ENCODE measurements at regions not wholly inside any gene's neighbourhood (a gene's known extent, or its start where the extent isn't known, plus 50 kb on each side); places are given as distances from the start of the nearest gene placed in this dataset.

DNA sequence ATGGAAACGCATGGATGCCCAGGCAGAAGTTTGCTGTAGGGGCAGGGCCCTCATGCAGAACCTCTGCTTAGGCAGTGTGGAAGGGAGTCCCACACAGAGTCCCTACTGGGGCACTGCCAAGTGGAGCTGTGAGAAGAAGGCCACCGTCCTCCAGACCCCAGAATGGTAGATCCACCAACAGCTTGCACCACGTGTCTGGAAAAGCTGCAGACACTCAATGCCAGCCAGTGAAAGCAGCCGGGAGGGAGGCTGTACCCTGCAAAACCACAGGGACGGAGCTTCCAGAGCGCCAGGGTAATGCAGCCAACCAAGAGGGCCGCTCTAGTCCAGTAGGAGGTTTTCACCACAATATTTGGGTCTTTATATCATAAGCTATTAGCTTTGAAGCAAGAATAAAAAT is 97.1 kb upstream of the IQSEC1 start:
- no peak overlapping the region for H3K27ac Mint-ChIP-seq (ENCODE audit: unreplicated experiment)
- H3K36me3 Mint-ChIP-seq (ENCODE audit: insufficient read depth, unreplicated experiment): no peaks in the 10 kb centered on the region
- no TSS peak for BruUV-seq (replicated peaks)
- no peak for DNase-seq
- peaks cover 92% of the 10 kb centered on the region for H3K27me3 Mint-ChIP-seq (ENCODE audit: unreplicated experiment)
- TF ChIP-seq, protein P1, sequence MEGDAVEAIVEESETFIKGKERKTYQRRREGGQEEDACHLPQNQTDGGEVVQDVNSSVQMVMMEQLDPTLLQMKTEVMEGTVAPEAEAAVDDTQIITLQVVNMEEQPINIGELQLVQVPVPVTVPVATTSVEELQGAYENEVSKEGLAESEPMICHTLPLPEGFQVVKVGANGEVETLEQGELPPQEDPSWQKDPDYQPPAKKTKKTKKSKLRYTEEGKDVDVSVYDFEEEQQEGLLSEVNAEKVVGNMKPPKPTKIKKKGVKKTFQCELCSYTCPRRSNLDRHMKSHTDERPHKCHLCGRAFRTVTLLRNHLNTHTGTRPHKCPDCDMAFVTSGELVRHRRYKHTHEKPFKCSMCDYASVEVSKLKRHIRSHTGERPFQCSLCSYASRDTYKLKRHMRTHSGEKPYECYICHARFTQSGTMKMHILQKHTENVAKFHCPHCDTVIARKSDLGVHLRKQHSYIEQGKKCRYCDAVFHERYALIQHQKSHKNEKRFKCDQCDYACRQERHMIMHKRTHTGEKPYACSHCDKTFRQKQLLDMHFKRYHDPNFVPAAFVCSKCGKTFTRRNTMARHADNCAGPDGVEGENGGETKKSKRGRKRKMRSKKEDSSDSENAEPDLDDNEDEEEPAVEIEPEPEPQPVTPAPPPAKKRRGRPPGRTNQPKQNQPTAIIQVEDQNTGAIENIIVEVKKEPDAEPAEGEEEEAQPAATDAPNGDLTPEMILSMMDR (IDR thresholded peaks at IDR 0.05; ENCODE audit: unreplicated experiment): no peak
- H3K9me3 Mint-ChIP-seq (ENCODE audit: low read depth, unreplicated experiment): no peaks in the 10 kb centered on the region
- H3K4me1 Mint-ChIP-seq (ENCODE audit: low read depth, unreplicated experiment): no peaks in the 10 kb centered on the region
- H3K4me3 Mint-ChIP-seq (ENCODE audit: low read depth, unreplicated experiment): no peak overlapping the region
- intact Hi-C loops (cut with micrococcal nuclease; ENCODE audit: unreplicated experiment): no loop called here
- CTCF ChIA-PET: no interaction called here

DNA sequence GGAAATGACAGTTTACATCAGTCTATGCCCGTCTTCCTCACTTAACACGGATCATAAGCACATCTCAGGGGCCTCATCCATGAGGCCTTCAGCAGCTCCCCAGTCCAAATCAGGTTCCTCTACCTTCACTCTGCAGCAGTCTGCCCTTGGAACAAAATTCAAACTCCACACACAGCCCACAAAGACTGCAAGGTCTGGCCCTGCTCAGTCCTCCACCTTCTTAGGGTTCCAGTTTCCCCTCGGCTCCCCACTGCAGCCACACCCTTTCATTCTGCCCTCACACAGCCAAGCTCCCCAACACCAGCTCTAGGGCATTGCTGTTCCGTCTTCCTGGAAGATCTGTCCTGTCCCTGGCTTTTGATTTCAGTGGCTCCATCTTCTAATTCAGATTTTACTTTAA is 95.2 kb upstream of the IQSEC1 start:
- DNase-seq: no peak
- Mint-ChIP-seq H3K27me3 (ENCODE audit: unreplicated experiment) (peaks cover 93% of the 10 kb centered on the region), H3K9me3 (ENCODE audit: low read depth, unreplicated experiment) (no peaks in the 10 kb centered on the region), H3K4me1 (ENCODE audit: low read depth, unreplicated experiment) (no peaks in the 10 kb centered on the region), H3K4me3 (ENCODE audit: low read depth, unreplicated experiment) (no peak overlapping the region), H3K27ac (ENCODE audit: unreplicated experiment) (no peak overlapping the region), H3K36me3 (ENCODE audit: insufficient read depth, unreplicated experiment) (no peaks in the 10 kb centered on the region)
- intact Hi-C loops (cut with micrococcal nuclease; ENCODE audit: unreplicated experiment): no loop called here
- CTCF ChIA-PET: no interaction called here
- no TSS peak for BruUV-seq (replicated peaks)
- TF ChIP-seq, protein P1 (IDR thresholded peaks at IDR 0.05; ENCODE audit: unreplicated experiment): no peak

DNA sequence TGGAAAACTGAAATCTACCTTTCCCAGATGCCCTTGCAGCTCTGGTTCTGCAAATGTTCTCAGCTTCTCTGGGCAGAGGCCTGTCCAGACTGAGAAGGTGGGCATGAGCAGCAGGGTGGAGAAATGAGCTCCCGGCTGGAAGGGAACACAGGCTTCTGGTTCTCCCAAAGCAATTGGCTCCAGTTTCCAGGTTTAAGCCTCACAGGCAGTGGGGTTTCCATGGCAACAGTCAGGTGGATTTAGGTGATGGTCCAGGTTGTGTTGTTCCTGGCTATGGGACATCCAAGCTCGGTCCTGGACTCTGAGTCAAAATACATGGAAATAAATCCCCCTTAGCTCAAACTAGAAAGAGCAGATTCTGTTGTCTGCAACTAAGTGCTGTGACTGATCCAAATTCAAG is 94.6 kb upstream of the IQSEC1 start:
- Mint-ChIP-seq H3K27ac (ENCODE audit: unreplicated experiment) (no peak overlapping the region), H3K4me1 (ENCODE audit: low read depth, unreplicated experiment) (no peaks in the 10 kb centered on the region), H3K27me3 (ENCODE audit: unreplicated experiment) (peaks cover 97% of the 10 kb centered on the region), H3K9me3 (ENCODE audit: low read depth, unreplicated experiment) (no peaks in the 10 kb centered on the region), H3K36me3 (ENCODE audit: insufficient read depth, unreplicated experiment) (no peaks in the 10 kb centered on the region), H3K4me3 (ENCODE audit: low read depth, unreplicated experiment) (no peak overlapping the region)
- intact Hi-C loops (cut with micrococcal nuclease; ENCODE audit: unreplicated experiment): no loop called here
- no peak for DNase-seq
- CTCF ChIA-PET: no interaction called here
- no TSS peak for BruUV-seq (replicated peaks)
- TF ChIP-seq, protein P1 (IDR thresholded peaks at IDR 0.05; ENCODE audit: unreplicated experiment): no peak

DNA sequence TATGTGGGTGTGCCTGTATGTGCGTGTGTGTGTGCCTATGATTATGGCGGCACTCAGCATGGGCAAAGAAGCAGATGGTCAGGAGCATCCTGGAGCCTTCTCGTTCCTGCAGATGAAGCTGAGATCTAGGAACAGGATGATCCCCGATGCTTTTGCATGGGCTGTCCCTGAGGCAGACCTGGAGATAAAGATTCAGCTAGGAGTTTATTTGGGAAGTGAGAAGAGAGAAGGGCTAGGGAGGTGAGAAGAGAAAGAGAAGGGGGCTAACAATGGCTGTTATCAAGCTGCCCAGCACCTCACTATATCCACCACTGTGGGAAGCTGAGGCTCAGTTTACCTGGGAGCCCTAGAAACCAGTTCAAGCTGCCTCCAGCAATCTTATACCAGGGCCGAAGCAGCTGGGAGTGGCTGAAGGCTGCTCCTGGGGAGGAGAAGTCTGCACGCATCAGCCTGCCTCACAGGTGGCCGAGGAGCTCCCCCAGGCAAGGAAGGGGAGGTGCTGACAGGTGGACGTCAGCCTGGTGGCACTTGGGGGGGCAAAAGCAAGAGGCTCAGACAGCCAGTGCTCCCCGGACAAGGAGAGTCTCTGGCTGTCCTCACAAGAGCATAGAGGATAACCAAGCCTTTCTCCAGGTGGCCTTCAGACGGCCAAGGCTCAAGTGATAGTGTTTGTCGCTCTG is 94.0 kb upstream of the IQSEC1 start:
- TF ChIP-seq, protein P1 (IDR thresholded peaks at IDR 0.05; ENCODE audit: unreplicated experiment): no peak
- DNase-seq: no peak
- no peaks in the 10 kb centered on the region for H3K4me1 Mint-ChIP-seq (ENCODE audit: low read depth, unreplicated experiment)
- CTCF ChIA-PET: no interaction called here
- no peaks in the 10 kb centered on the region for H3K9me3 Mint-ChIP-seq (ENCODE audit: low read depth, unreplicated experiment)
- H3K36me3 Mint-ChIP-seq (ENCODE audit: insufficient read depth, unreplicated experiment): no peaks in the 10 kb centered on the region
- BruUV-seq (replicated peaks): no TSS peak
- peaks cover 97% of the 10 kb centered on the region for H3K27me3 Mint-ChIP-seq (ENCODE audit: unreplicated experiment)
- H3K27ac Mint-ChIP-seq (ENCODE audit: unreplicated experiment): no peak overlapping the region
- intact Hi-C loops (cut with micrococcal nuclease; ENCODE audit: unreplicated experiment): no loop called here
- H3K4me3 Mint-ChIP-seq (ENCODE audit: low read depth, unreplicated experiment): no peak overlapping the region
